ENCODE measurements at regions not wholly inside any gene's neighbourhood (a gene's known extent, or its start where the extent isn't known, plus 50 kb on each side); places are given as distances from the start of the nearest gene placed in this dataset.

GRCh38 chr16:27703545-27703944 lies 153.6 kb downstream of the KATNIP start:
- intact Hi-C loops (cut with DNase I), result no loop called here
- peak in 8 of 42 donors; percentile 4 to 34 (median 8) for DNase-seq

- intact Hi-C loops (cut with DNase I), result no loop called here
- DNase-seq, result peak in 1 of 42 donors; percentile 5
Measured at GRCh38 chr16:27704252-27704651, 154.3 kb downstream of the KATNIP start.

- intact Hi-C loops (cut with DNase I), result no loop called here
Measured at GRCh38 chr16:27706156-27706865, 156.4 kb downstream of the KATNIP start.

GRCh38 chr16:27706866-27707685 lies 157.1 kb downstream of the KATNIP start:
- intact Hi-C loops (cut with DNase I), result no loop called here

More at GRCh38 chr16:27706156-27706865, 156.4 kb downstream of the KATNIP start:
- DNase-seq, result peak in 11 of 42 donors; percentile 7 to 41 (median 15)

GRCh38 chr16:27708651-27709050 lies 158.7 kb downstream of the KATNIP start:
- intact Hi-C loops (cut with DNase I), result no loop called here
- DNase-seq, result peak in 9 of 42 donors; percentile 6 to 43 (median 15)

More at GRCh38 chr16:27706866-27707685, 157.1 kb downstream of the KATNIP start:
- peak in 9 of 42 donors; percentile 7 to 37 (median 9) for DNase-seq

GRCh38 chr16:27712251-27712711 lies 162.3 kb downstream of the KATNIP start:
- intact Hi-C loops (cut with DNase I), result no loop called here
- peak; percentile 38 to 87 (median 72) for DNase-seq

GRCh38 chr16:27717726-27718125 lies 167.8 kb downstream of the KATNIP start:
- intact Hi-C loops (cut with DNase I), result no loop called here
- DNase-seq, result no peak

GRCh38 chr16:27718201-27719105 lies 168.5 kb downstream of the KATNIP start:
- peak; percentile 74 to 97 (median 92) for DNase-seq
- intact Hi-C loops (cut with DNase I), result no loop called here

- DNase-seq, result no peak
- intact Hi-C loops (cut with DNase I), result no loop called here
Measured at GRCh38 chr16:27719106-27719445, 169.1 kb downstream of the KATNIP start.

- peak in 38 of 42 donors; percentile 31 to 85 (median 58) for DNase-seq
Measured at GRCh38 chr16:27720731-27721530, 171.0 kb downstream of the KATNIP start.

GRCh38 chr16:27721531-27722181 lies 171.7 kb downstream of the KATNIP start:
- peak in 8 of 42 donors; percentile 16 to 58 (median 45) for DNase-seq
- intact Hi-C loops (cut with DNase I), result no loop called here

More at GRCh38 chr16:27720731-27721530, 171.0 kb downstream of the KATNIP start:
- intact Hi-C loops (cut with DNase I), result no loop called here

- no peak for DNase-seq
Measured at GRCh38 chr16:27722207-27722606, 172.3 kb downstream of the KATNIP start.

GRCh38 chr16:27722892-27723450 lies 173.0 kb downstream of the KATNIP start:
- no peak for DNase-seq
- intact Hi-C loops (cut with DNase I), result no loop called here

More at GRCh38 chr16:27722207-27722606, 172.3 kb downstream of the KATNIP start:
- intact Hi-C loops (cut with DNase I), result no loop called here

- intact Hi-C loops (cut with DNase I), result no loop called here
- peak in 9 of 42 donors; percentile 19 to 69 (median 50) for DNase-seq
Measured at GRCh38 chr16:27723711-27724481, 174.0 kb downstream of the KATNIP start.

- peak in 33 of 42 donors; percentile 33 to 80 (median 59) for DNase-seq
- intact Hi-C loops (cut with DNase I), result no loop called here
Measured at GRCh38 chr16:27724482-27725235, 174.7 kb downstream of the KATNIP start.
